ENCODE measurements at regions not wholly inside any gene's neighbourhood (a gene's known extent, or its start where the extent isn't known, plus 50 kb on each side); places are given as distances from the start of the nearest gene placed in this dataset.

DNA sequence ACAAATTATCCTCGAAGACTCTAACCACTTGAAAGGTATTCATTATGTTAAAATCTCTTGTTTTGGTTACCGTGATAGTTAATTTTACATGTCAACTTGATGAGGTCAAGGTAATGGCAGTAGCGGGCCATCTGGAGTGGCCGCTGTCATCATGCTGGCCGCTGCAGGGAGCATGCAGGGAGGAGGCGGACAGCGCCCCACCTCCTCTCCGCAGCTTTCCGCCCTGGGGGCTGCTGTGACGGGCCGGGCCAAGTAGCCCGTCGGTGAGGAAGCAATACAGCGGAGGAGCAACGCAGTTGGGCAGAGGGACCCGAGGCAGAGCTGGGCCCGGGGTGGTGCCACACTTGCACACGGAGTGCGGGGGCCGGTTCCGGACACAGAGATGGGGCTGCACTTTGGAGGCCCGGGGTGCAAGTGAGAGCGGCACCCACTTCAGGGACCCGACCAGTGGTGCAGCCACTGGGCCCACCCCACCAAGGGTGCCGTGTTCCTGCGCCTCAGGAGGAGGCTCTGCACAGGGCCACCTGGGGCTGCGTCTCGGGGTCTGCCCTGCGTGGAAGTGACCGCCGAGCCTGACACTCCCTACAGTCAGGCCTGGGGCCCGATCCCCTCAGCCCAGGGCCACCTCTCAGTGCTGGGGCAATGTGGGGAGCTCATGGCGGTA, 452.4 kb downstream of the LRATD1 start:
- TF ChIP-seq EZH2 (IDR thresholded peaks at IDR 0.05; ENCODE audit: borderline replicate concordance, low read depth, low read length, severe bottlenecking) (no peak), CTCF (IDR thresholded peaks at IDR 0.05; ENCODE audit: borderline replicate concordance, extremely low read depth, low read length, poor library complexity, severe bottlenecking) (no peak)
